Bronchial epithelial cell (primary cell): ENCODE measurements at regions not wholly inside any gene's neighbourhood (a gene's known extent, or its start where the extent isn't known, plus 50 kb on each side); places are given as distances from the start of the nearest gene placed in this dataset.
A peak's percentile ranks its signal among the peaks of the same experiment; 100 is the strongest.

Source experiments
- DNase-seq: peaks from one replicate; pipeline ENCODE4 v3.0.0-alpha.2; 2010; ENCODE audit warnings: low read depth
- FAIRE-seq: peaks from 2 replicates; lab custom pipeline; 2011; peaks lifted over from hg19 to GRCh38; lab: Jason Lieb, UNC
- H3K27me3 ChIP-seq: 2 replicates; pipeline ENCODE4 v1.5.1; 2011; ENCODE audit warnings: low read length; ENCODE audit not compliant: control insufficient read depth, insufficient read depth
- H3K36me3 ChIP-seq: 2 replicates; pipeline ENCODE4 v1.5.1; 2011; ENCODE audit warnings: low read length; ENCODE audit not compliant: control insufficient read depth, insufficient read depth
- H3K4me3 ChIP-seq: 2 replicates; pipeline ENCODE4 v1.5.1; 2011; ENCODE audit warnings: mild to moderate bottlenecking, low read depth, low read length, control low read depth
- TF ChIP-seq, protein P1 (sequence below): IDR thresholded peaks from 2 replicates; pipeline ENCODE4 v1.5.1; 2011; ENCODE audit warnings: mild to moderate bottlenecking, moderate library complexity, low read length, control low read depth, inconsistent platforms; ENCODE audit not compliant: insufficient read depth, severe bottlenecking

DNA sequence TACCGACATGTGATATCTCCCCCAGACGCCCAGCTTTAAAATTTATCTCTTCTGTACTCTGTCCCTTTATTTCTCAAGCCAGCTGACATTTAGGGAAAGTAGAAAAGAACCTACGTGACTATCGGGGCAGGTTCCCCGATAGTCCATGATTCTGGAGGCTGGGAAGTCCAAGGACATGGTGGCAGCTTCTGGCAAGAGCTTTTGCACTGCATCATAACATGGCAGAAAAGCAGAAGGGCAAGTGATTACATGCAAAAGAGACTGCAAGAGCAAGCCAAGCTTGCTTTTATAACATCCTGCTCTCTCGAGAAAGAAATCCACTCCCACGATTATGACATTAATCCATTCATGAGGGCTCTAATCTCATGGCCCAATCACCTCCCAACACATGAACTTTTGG, 113.2 kb downstream of the CD164 start:
- no peak for FAIRE-seq
- TF ChIP-seq, protein P1, sequence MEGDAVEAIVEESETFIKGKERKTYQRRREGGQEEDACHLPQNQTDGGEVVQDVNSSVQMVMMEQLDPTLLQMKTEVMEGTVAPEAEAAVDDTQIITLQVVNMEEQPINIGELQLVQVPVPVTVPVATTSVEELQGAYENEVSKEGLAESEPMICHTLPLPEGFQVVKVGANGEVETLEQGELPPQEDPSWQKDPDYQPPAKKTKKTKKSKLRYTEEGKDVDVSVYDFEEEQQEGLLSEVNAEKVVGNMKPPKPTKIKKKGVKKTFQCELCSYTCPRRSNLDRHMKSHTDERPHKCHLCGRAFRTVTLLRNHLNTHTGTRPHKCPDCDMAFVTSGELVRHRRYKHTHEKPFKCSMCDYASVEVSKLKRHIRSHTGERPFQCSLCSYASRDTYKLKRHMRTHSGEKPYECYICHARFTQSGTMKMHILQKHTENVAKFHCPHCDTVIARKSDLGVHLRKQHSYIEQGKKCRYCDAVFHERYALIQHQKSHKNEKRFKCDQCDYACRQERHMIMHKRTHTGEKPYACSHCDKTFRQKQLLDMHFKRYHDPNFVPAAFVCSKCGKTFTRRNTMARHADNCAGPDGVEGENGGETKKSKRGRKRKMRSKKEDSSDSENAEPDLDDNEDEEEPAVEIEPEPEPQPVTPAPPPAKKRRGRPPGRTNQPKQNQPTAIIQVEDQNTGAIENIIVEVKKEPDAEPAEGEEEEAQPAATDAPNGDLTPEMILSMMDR, result no peak
- H3K27me3 ChIP-seq, result no peaks in the 10 kb centered on the region
- DNase-seq, result no peak
- no peak overlapping the region for H3K4me3 ChIP-seq
- H3K36me3 ChIP-seq, result no peaks in the 10 kb centered on the region

DNA sequence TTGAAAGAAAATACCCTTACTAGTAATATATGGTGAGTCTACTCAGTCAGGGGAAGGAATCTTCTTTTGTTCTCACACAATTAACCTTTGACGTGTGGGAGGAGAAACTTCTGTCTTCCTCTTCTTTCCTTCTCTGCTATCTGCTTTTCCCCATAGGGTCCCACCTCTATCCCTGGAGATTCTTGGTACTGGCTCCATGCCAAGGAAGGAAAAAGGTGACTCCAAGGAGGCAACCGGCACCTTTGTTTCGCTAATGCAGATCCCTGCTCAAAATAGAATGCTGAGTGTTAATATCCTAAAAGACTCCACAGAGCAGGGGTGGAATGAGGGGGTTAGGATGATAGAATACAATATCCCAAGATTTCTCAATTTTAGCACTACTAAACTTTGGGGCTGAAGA, 116.7 kb downstream of the CD164 start:
- no peak for DNase-seq
- no peaks in the 10 kb centered on the region for H3K36me3 ChIP-seq

DNA sequence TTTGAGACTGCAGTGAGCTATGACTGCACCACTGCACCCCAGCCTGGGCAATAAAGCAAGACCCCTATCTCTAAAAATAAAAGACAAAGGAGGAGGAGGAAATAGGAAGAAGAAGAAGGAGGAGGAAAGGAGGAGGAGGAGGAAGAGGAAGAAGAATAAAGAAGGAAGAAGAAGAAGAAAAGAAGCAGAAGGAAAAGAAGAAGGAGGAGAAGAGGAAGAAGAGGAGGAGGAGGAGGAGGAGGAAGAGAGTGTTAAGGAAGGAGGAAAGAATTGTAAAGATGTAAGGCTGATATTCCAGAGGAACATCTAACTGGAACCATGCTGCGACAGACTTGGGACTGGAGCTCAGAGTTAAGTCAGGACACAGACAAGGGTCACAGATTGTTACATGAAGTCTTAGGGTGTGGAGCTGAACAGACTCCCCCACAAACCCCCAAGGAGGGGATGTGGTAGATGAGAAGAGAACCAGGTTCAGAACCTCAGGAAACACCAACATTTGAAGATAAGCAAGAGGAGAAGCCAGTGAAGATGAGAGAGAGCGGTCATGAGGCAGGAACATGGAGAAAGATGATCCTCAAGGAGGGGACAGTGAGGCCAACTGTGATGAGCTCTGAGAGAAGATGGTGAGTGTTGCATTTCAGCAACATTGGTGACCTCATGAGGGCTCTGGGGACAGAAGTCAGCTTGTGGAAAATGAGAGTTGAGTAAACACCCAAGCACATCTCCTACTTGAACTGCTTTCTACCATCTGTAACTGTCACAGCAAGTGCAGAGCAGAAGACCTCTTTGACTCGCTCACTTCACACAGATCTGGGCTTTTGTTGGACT, 118.2 kb downstream of the CD164 start:
- H3K36me3 ChIP-seq, result no peaks in the 10 kb centered on the region
- DNase-seq (no peak), FAIRE-seq (peak; percentile 86)
- H3K4me3 ChIP-seq, result no peak overlapping the region
- H3K27me3 ChIP-seq, result no peaks in the 10 kb centered on the region
- TF ChIP-seq, protein P1, result no peak

More for the DNA sequence above, 116.7 kb downstream of the CD164 start:
- no peak for FAIRE-seq
- H3K27me3 ChIP-seq, result no peaks in the 10 kb centered on the region
- TF ChIP-seq, protein P1, result no peak
- H3K4me3 ChIP-seq, result no peak overlapping the region

DNA sequence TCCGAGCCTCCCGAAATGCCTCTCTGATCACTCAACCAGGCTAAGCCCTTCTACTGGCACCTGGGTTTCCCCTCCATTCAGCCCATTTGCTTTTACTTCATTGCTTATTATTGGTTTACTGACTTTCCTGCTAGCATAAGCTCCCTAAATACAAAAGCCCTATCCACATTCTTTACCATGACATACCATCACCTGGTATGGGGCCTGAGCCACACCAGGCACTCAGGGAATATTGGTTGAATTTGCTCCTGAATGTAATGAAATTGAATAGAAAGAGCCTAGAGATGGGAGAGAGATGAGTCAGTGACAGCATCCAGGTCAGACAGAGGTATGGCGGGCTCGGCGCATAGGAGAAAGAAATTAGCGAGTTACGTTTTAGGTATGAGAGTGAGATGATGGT, 120.0 kb downstream of the CD164 start:
- no peak for FAIRE-seq
- no peak overlapping the region for H3K4me3 ChIP-seq
- TF ChIP-seq, protein P1, result no peak
- no peak for DNase-seq
- no peaks in the 10 kb centered on the region for H3K27me3 ChIP-seq
- H3K36me3 ChIP-seq, result no peaks in the 10 kb centered on the region

DNA sequence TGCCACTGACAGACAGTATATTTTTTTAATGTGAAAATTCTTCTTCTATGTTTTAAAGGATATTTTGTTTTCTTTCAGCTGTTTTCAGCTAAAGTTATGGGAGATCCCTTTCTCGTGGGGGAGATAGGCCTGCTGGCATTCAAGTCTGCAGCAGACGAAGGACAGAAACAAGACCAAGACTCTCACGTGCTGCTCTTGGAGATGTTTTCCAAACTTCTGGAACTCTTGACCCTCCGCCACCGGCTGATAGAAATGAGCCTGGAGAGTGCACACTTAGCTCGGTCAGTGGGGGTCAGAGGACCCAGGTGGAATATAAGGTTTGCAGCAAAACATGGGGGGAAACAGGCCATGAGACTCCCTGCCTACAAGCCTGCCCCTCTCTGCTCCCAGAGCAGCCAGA, 120.5 kb downstream of the CD164 start:
- Histone ChIP-seq H3K4me3 (no peak overlapping the region), H3K36me3 (no peaks in the 10 kb centered on the region), H3K27me3 (no peaks in the 10 kb centered on the region)
- no peak for FAIRE-seq
- TF ChIP-seq, protein P1, result no peak
- no peak for DNase-seq
